Activated CD8-positive, alpha-beta memory T cell treated with anti-CD3 and anti-CD28 coated beads for 24 hours (primary cell): ENCODE measurements at regions not wholly inside any gene's neighbourhood (a gene's known extent, or its start where the extent isn't known, plus 50 kb on each side); places are given as distances from the start of the nearest gene placed in this dataset.

Experiments used
- DNase-seq: peaks from one replicate; pipeline ENCODE4 v3.0.0-alpha.2; 2020

- DNase-seq, result no peak
Measured at GRCh38 chr11:15889363-15890030, 466.8 kb downstream of the SOX6 start.

GRCh38 chr11:15890031-15890713, 466.2 kb downstream of the SOX6 start:
- DNase-seq, result no peak

- no peak for DNase-seq
Measured at GRCh38 chr11:15893080-15893492, 463.3 kb downstream of the SOX6 start.

DNA sequence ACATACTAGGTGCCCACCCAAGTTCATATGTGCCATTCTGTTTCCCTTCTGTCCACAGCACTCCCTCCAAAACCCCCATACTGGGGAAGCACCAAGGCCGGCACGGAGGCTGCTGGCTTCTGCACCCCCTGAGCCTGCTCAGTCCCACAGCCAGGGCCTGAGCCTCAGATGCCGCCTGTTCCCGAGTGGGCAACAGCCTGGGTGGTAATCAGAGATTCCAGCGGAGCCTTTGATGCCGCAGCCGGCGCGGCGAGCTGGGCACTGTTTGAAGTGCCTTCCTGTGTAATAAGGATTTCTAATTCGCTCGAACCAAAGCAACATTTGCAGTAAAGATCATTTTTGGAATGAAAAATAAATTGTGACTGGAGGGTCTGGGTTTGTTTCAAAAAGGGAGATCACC, 460.3 kb downstream of the SOX6 start:
- DNase-seq, result no peak

- DNase-seq, result no peak
Measured at GRCh38 chr11:15896530-15896929, 459.8 kb downstream of the SOX6 start.

- DNase-seq, result no peak
Measured at GRCh38 chr11:15897211-15897960, 459.0 kb downstream of the SOX6 start.

GRCh38 chr11:15901054-15901453, 455.3 kb downstream of the SOX6 start:
- no peak for DNase-seq

DNA sequence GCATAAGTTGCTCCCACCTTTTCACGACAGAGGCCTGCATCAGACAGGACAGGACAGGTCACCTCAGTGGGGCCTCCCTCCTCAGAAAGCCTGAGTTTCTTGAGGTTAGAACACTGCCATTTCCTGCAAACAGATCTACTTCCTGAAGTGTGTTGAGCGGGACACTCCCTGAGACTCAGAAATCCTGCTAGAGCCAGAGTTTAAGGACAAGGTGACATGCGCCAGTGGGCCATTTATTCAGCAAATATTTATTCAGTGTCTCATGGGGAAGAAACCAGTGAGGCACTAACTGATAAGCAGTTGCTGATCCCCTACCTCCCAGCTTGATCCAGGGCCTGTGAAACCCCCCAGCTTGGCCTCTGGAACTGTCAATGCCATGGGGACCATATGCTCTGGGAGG, 454.6 kb downstream of the SOX6 start:
- DNase-seq, result no peak

DNA sequence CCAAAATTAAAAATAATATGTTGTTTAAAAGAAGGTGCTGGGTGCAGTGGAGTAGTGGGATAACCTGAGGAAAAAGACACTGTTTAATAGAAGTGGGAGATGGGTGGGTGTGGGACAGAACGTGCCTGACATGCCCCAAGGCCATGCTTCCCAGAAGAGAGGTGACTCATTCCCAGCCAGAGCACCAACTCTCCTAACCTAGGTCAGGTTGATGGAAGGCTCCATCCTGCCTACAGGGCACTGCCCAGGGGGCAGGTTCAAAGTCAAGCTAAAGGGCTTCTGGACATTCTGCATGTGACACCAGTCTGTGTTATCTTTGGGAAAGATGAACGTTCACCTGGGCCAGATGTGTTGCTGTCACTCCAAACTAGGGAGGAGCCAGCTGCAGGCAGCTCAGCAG, 453.1 kb downstream of the SOX6 start:
- DNase-seq, result no peak

GRCh38 chr11:15905366-15906104, 450.8 kb downstream of the SOX6 start:
- DNase-seq, result no peak

DNA sequence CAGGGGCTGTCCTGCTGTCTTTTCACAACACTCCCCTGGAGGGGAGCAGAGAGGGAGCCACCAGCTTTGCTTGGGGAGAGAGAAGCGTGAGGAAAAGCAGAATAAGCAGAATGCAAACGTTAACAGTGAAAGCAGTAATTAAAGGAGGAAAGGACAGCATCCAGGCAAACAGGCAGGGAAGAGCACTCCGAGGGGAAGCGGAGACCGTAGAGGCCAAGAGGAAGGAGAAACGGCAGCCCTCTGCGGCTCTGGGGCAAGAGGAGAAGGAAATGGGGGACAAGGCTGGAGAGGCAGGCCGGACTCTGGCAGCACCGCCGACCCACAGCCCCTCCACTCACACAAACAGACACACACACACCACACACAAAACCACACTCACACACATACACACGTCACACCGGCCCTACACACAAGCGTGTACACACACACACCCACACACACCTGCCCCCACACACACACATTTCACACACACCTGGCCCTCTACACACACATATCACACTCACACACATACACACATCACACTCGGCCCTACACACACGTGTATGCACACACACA, 449.8 kb downstream of the SOX6 start:
- DNase-seq, result no peak

DNA sequence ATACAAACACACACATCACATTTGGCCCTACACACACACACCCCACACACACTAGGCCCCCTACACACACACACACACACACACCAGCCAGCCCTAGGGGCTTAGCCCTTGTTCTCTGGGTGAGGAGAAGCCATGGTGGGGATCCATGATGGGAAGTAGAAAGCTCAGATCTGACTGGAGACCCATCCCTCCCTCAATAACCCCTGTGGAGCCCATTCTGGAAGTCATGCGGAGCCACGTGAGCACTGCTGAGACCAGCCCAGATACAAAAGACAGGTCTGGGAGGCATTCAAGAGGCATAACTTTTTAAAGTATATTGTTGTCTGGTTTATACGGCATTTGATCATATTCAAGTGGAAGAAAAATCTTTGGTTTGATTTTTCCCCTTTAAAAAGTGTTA, 448.5 kb downstream of the SOX6 start:
- DNase-seq, result no peak

DNA sequence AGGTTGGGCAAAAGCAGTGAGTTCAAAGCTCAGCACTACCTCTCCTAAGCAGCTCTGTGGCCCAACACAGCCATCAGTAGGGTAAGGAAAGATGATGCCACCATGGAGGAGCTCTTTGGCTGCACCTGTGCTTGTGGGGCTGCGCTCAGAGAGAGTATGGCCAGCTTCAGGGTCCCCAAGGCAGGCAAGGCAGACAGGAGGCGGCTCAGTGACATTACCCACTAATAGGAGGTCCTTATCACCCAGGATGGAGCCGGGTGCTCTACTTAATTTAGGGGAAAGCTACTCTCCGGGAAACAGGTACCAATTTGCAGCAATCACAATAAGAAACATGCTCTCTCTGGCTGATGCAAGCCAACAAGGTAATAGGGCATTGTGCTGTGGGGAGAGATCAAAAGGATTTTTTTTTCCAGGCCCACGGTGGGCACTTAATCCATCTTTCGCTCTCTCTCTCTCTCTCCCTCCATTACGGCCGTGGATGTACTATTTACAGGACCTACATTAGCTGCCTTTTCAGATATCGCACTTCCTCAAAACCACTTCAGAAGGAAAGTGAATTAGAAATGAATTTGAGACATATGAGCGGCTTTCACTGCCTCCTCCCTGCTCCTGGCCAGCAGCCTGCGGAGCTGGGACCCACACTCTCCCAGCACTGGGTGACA, 446.3 kb downstream of the SOX6 start:
- DNase-seq, result no peak

DNA sequence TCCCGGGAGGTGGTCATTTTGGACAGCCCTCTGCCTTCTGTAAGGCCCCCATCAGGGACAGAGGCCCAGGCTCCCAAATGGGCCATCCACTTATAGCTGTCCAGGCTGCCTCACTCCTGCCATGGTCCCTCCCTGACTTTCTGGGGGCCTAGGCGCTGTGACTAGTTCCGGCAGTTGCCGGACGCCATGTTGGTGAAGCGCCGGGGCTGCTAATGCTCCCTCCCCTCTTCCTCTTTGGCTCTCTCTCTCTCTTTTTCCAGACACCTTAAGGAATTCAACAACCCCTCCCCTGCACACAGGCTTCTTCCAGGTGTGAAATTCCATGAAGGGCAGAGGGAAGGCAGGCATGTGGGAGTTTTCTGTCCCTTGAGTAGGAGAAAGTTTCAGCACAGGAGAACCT, 445.6 kb downstream of the SOX6 start:
- no peak for DNase-seq

DNA sequence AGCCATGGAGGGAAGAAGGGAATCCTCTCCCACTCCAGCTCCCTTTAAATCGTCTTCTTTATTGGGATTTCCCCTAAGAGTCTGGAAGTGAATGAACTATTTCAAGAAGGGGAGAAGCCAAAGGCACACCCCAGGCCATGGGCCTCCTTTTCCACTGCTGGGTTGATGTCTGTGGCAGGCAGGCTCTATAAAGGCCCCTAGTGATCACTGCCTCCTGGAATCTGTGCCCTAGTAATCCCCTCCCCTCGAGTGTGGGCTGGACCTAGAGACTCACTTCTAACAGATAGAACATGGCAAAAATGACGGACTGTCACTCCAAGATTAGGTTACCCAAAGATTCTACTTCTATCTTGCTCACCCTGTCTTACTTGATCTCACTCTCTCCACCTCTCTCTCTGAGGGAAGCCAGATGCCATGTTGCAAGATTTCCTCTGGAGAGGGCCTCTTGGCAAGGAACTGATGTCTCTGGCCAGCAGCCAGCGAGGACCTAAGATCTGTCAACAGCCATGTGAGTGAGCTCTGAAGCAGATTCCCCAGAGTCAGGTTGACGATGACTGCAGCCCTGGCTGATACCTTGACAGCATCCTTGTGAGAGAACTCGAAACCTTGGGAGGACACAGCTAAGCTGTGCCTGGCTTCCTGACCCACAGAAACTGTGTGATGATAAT, 444.8 kb downstream of the SOX6 start:
- no peak for DNase-seq

- no peak for DNase-seq
Measured at GRCh38 chr11:15912291-15912690, 444.1 kb downstream of the SOX6 start.

DNA sequence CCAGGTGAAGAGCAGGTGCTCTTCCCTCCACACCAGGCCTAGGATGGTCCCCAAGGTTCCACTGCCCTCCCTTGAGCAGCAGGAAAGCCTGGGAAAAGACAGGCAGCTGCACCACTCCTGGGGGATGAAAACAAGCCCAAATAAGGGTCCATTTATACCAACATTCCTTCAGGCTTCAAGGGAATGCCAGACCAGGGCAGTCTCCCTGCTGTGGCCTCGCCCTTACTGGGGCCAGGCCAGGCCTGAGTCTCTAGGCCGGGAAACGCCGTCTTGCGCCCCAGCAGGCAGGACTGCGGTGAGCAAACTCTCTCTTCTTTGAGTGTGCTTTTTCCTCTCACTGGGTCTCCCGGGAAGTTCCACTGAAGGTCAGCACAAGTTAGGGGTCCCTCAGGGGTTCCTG, 443.5 kb downstream of the SOX6 start:
- no peak for DNase-seq

DNA sequence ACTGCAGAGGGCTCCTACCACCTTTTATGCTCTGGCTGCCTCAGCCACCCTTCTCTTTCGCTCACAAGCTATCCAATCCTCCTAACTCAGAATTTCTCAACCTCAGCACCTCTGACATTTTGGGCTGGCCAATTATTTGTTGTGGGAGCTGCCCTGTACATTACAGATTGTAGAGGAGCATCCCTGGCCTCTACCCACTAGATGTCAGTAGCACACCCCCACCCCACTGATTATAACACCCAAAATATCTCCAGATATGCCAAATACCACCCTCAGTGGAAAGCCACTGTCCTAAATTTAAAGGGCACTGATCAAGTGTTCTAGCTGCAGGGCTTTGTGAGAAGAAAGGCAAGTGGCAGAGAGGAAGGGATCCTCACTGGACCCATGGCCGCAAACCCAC, 443.1 kb downstream of the SOX6 start:
- DNase-seq, result no peak
